ENCODE measurements at regions not wholly inside any gene's neighbourhood (a gene's known extent, or its start where the extent isn't known, plus 50 kb on each side); places are given as distances from the start of the nearest gene placed in this dataset.

- DNase-seq = no peak
Observed at GRCh38 chr2:111219285-111219684, 98.6 kb downstream of the BCL2L11 start.

- DNase-seq = no peak
Observed at GRCh38 chr2:111219734-111220505, 99.2 kb downstream of the BCL2L11 start.

- no peak for DNase-seq
Observed at GRCh38 chr2:111220962-111221361, 100.2 kb downstream of the BCL2L11 start.

- no peak for DNase-seq
Observed at GRCh38 chr2:111221701-111222100, 101.0 kb downstream of the BCL2L11 start.

GRCh38 chr2:111222204-111222866 lies 101.6 kb downstream of the BCL2L11 start:
- DNase-seq = no peak

- no peak for DNase-seq
Observed at GRCh38 chr2:111225856-111226255, 105.1 kb downstream of the BCL2L11 start.

- DNase-seq = no peak
Observed at GRCh38 chr2:111226876-111227700, 106.4 kb downstream of the BCL2L11 start.

- DNase-seq = no peak
Observed at GRCh38 chr2:111227716-111228141, 107.0 kb downstream of the BCL2L11 start.

GRCh38 chr2:111231532-111232252 lies 111.0 kb downstream of the BCL2L11 start:
- no peak for DNase-seq

- no peak for DNase-seq
Observed at GRCh38 chr2:111235192-111236015, 114.7 kb downstream of the BCL2L11 start.

GRCh38 chr2:111236025-111236424 lies 115.3 kb downstream of the BCL2L11 start:
- DNase-seq = peak in 1 of 56 donors; percentile 17

GRCh38 chr2:111238296-111238695 lies 117.6 kb downstream of the BCL2L11 start:
- DNase-seq = no peak

GRCh38 chr2:111239107-111239506 lies 118.4 kb downstream of the BCL2L11 start:
- DNase-seq = no peak

- no peak for DNase-seq
Observed at GRCh38 chr2:111239581-111240249, 119.0 kb downstream of the BCL2L11 start.

- no peak for DNase-seq
Observed at GRCh38 chr2:111243295-111243694, 122.6 kb downstream of the BCL2L11 start.

GRCh38 chr2:111244864-111245263 lies 124.2 kb downstream of the BCL2L11 start:
- DNase-seq = no peak

- no peak for DNase-seq
Observed at GRCh38 chr2:111246620-111247061, 125.9 kb downstream of the BCL2L11 start.

- no peak for DNase-seq
Observed at GRCh38 chr2:111247491-111247890, 126.8 kb downstream of the BCL2L11 start.

- DNase-seq = no peak
Observed at GRCh38 chr2:111249806-111250205, 129.1 kb downstream of the BCL2L11 start.
